Right forelimb (tissue), 1 donor: ENCODE measurements at regions not wholly inside any gene's neighbourhood (a gene's known extent, or its start where the extent isn't known, plus 50 kb on each side); places are given as distances from the start of the nearest gene placed in this dataset.
"Not testable (repeated sequence)": the region's sequence is repeated elsewhere in the genome, so short reads cannot be mapped to it uniquely, and the experiment has no call there.

Experiments used
- DNase-seq: peaks from one replicate; pipeline ENCODE4 v3.0.0-alpha.2; 2018

- no peak for DNase-seq
These were observed 193.5 kb upstream of the SOX2 start for GRCh38 chr3:181518222-181518621.

GRCh38 chr3:181512787-181513186 lies 198.9 kb upstream of the SOX2 start:
- DNase-seq: no peak

GRCh38 chr3:181510500-181510899 lies 201.2 kb upstream of the SOX2 start:
- DNase-seq: no peak

GRCh38 chr3:181497358-181497757 lies 214.4 kb upstream of the SOX2 start:
- no peak for DNase-seq

- DNase-seq: no peak
These were observed 218.3 kb upstream of the SOX2 start for GRCh38 chr3:181493423-181493822.

GRCh38 chr3:181488536-181488935 lies 223.2 kb upstream of the SOX2 start:
- no peak for DNase-seq

- no peak for DNase-seq
These were observed 224.3 kb upstream of the SOX2 start for GRCh38 chr3:181487236-181487978.

GRCh38 chr3:181486141-181486885 lies 225.4 kb upstream of the SOX2 start:
- no peak for DNase-seq

GRCh38 chr3:181484026-181484425 lies 227.7 kb upstream of the SOX2 start:
- no peak for DNase-seq

- DNase-seq: not testable (repeated sequence)
These were observed 236.6 kb upstream of the SOX2 start for GRCh38 chr3:181475146-181475545.

GRCh38 chr3:181470349-181470748 lies 241.4 kb upstream of the SOX2 start:
- no peak for DNase-seq

- no peak for DNase-seq
These were observed 247.6 kb upstream of the SOX2 start for GRCh38 chr3:181464033-181464694.

GRCh38 chr3:181461381-181461780 lies 250.3 kb upstream of the SOX2 start:
- DNase-seq: no peak

GRCh38 chr3:181459516-181459915 lies 252.2 kb upstream of the SOX2 start:
- DNase-seq: no peak

GRCh38 chr3:181458857-181459256 lies 252.9 kb upstream of the SOX2 start:
- DNase-seq: no peak

GRCh38 chr3:181457756-181458155 lies 254.0 kb upstream of the SOX2 start:
- no peak for DNase-seq

GRCh38 chr3:181457190-181457589 lies 254.5 kb upstream of the SOX2 start:
- no peak for DNase-seq

GRCh38 chr3:181455276-181455675 lies 256.4 kb upstream of the SOX2 start:
- no peak for DNase-seq

GRCh38 chr3:181454451-181455027 lies 257.2 kb upstream of the SOX2 start:
- DNase-seq: no peak

GRCh38 chr3:181446741-181447140 lies 265.0 kb upstream of the SOX2 start:
- DNase-seq: no peak

GRCh38 chr3:181442066-181442465 lies 269.7 kb upstream of the SOX2 start:
- DNase-seq: no peak

- DNase-seq: no peak
These were observed 278.7 kb upstream of the SOX2 start for GRCh38 chr3:181432992-181433391.

GRCh38 chr3:181431748-181432147 lies 280.0 kb upstream of the SOX2 start:
- no peak for DNase-seq

GRCh38 chr3:181425074-181425473 lies 286.7 kb upstream of the SOX2 start:
- no peak for DNase-seq
